HG02885 (cell line): ENCODE measurements at regions not wholly inside any gene's neighbourhood (a gene's known extent, or its start where the extent isn't known, plus 50 kb on each side); places are given as distances from the start of the nearest gene placed in this dataset.

Experiments used
- ATAC-seq: cut with Tn5 transposase; IDR thresholded peaks from one replicate; pipeline ENCODE4 v1.9.1; 2021; ENCODE audit warnings: mild to moderate bottlenecking; ENCODE audit not compliant: unreplicated experiment, poor library complexity

DNA sequence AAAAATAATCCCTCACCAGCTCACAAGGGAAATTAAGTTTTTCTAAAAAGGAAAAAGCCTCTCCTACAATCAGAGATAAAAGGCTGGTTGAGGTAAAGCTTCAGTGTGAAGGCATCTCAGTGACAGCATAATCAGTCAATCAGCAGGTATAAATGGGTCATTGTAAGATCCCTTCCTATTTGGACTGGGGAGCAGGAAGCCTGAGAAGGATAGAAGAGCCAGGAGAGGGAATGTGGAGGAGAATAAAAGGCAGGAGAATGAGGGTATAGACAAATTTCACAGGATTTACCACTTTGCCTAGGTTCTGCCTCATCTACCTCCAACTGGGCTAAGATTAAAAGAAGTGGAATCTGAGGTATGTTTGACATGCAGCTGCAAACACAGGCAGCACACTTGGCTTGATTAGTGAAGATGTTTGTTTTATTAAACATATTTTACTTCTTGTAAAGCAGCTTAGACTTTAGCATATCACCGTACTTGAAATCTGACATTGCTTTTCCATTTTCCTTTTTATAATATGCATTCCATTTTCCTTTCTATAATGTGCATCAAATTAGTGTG is 479.1 kb upstream of the USP15 start:
- ATAC-seq: no peak

DNA sequence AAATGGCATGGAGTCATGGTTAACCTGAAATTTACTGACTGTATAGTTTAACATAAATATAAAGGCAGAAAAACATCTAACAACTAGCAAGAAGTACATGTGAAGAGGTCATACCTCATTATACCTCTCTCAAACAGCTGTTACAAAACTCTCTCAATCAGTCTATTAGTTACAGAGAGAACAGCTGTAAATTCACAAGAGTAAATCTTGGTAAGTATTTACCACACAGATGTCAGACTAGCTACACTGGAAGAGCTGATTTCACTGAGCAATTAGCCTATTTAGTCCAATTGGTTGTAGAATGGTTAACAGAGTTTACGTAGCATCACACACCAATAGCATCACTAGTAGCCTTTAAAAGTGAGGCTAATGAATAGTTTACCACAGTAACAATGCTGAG is 463.4 kb upstream of the USP15 start:
- ATAC-seq: no peak

DNA sequence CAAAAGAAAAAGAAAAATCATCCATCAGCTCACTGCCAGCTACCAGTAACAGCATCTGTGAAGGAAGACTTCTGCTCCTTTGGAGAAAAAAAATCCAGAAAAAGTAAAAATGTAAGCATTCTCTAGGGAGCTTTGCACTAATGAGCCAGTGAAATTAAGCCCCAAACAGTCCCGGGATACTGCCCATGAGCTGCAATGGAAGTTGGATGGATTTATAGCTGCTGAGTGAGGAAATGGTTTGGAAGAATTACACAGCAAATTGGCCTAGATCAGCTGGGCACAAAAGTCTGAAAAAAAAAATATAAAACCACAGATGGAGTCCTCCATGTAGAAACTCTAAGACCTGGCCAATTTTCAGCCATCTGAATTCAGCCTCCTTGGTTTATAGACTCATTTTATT is 462.9 kb upstream of the USP15 start:
- ATAC-seq: no peak

- no peak for ATAC-seq
These were observed 461.4 kb upstream of the USP15 start for GRCh38 chr12:61798778-61799177.

DNA sequence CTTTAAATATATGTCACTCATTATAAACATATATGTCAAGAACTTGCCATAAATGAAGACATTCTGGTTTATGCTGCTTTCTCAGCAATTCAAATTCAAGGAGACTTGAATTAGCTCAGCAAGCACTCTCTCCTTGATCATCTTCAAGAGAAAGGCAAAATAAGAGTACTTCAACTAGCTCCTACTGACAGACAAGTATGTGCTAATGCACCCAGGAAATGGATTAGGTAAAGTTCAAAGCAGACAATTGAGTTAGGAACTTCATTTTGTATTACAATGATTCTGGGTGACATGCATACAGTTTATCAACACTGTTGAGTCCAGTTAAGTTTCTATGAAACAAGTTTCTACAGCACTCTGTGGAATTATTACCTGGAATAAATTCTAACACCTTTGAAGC is 455.9 kb upstream of the USP15 start:
- no peak for ATAC-seq

DNA sequence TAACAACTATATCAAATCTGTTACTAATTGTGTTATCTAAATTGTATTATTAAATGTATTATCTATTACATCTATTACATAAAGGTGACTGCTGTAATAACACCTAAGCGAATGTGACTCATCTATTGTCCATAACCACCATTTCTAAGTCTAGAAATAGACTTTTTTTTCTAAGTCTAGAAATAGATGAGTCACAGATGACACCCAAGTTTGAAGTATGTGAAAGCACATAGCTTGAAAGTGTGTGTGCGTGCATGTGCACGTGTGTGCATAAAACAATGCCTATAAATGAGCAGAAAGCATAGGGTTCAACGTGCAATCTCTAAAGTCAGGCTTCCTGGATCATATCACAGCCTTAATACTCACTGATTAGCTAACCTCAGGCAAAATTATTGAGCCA is 451.3 kb upstream of the USP15 start:
- ATAC-seq: no peak

- ATAC-seq: no peak
These were observed 449.7 kb upstream of the USP15 start for GRCh38 chr12:61810486-61810885.

DNA sequence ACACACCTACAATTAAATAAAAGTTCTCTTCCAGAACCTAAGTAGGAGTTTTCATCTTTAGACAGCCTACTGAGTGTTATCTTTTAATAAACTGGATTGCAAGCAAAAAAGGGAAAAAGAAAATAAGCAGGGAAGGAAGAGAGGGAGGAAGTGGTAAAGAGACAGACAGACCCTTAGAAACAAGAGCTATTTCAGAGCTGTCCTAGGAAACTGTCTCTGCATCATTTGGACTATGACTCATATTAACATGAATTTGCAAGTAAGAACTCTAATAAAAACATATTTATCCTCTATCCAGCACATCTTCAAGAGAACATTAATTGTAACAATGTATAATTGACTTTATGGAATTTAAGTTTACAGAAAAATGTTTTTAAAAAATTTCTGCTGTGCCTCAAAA is 438.8 kb upstream of the USP15 start:
- ATAC-seq: no peak

GRCh38 chr12:61823102-61823501 is 437.1 kb upstream of the USP15 start:
- ATAC-seq: no peak

DNA sequence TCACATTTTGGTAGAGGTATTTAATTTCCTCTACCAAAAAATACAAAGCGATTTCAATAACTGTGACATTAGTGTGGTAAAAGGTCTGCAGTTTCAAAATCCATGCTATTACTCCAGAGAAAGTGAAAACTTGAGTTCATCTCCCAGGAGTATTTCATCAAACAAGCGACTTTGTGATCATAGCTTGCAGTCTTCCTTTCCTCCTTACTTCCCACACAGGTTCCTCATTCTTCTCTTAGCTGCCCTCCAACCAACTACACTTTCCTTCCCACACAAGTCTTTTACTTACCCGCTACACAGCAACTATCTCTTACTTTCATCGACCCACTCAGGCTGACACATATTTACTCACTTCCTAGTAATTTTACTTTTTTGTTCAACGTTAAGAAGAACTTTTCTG is 413.4 kb upstream of the USP15 start:
- ATAC-seq: no peak

DNA sequence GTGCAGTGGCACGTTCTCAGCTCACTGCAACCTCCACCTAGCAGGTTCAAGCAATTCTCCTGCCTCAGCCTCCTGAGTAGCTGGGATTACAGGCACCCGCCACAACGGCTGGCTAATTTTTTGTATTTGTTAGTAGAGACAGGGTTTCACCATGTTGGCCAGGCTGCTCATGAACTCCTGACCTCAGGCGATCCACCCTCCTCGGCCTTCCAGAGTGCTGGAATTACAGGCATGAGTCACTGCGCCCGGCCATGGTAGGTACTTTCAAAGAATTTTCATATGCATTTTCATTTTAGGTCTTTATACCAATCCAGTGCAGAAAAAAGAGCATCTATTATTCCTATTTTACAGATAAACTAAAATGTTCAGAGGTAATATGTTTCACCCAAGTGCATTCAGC is 411.3 kb upstream of the USP15 start:
- no peak for ATAC-seq

GRCh38 chr12:61853945-61854344 is 406.3 kb upstream of the USP15 start:
- ATAC-seq: no peak

GRCh38 chr12:61854902-61855301 is 405.3 kb upstream of the USP15 start:
- no peak for ATAC-seq

GRCh38 chr12:61857968-61858367 is 402.2 kb upstream of the USP15 start:
- ATAC-seq: no peak

DNA sequence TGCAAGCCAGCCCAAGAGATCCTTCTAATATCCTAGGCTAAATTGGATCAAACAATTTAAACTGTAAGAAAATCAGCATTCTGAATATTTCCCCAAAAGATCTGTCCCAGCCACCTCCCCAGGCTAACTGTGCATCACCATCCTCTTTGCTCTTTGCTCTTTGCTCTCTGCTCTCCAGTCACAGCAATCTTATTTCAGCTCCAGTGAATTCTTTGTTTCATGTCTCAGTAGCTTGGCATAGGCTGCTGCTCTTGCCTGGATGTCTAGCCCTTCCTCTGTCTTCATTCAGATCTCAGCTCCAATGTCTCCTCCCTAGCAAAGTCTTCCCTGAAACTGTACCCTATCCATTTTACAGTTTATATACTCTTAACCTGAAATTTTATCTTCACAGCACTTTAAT is 399.8 kb upstream of the USP15 start:
- no peak for ATAC-seq

DNA sequence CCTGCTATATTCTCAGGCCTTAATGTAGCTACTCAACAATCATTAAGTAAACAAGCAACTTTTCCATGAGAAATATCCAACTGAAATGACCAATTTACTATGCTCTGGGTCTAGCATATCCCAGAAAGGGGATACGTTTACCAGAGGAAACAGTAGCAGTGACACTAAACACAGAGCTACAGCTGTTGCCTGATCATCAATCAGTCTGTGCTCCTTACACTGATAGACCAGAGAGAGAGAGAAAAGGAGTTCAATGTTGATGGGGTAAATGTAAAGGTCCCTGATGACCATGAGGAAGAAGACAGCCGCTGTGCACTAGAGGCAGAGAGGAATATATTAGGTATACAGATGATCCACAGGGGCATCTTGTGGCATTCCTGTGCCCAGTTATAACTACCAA is 397.2 kb upstream of the USP15 start:
- ATAC-seq: no peak

DNA sequence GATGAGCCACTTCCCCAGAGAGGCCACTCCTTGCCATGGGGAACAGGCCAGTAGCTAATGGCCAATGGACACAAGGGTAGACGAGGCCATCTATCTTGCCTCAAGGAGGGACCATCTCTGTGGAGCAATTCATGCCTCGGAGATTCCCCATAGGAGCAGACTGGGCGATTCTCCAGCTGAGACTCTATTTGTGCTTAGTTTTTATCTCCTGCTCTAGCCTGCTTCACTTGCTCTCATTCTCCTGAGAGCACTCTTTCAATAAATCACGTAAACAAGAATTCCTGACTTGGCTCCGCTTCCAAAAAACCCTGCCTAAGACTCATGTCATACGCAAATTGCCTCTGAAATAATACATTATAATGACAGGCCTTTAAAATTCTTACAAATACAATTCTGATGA is 396.4 kb upstream of the USP15 start:
- no peak for ATAC-seq

GRCh38 chr12:61869796-61870195 is 390.4 kb upstream of the USP15 start:
- no peak for ATAC-seq

GRCh38 chr12:61870658-61871484 is 389.3 kb upstream of the USP15 start:
- no peak for ATAC-seq

GRCh38 chr12:61871485-61871810 is 388.8 kb upstream of the USP15 start:
- no peak for ATAC-seq

DNA sequence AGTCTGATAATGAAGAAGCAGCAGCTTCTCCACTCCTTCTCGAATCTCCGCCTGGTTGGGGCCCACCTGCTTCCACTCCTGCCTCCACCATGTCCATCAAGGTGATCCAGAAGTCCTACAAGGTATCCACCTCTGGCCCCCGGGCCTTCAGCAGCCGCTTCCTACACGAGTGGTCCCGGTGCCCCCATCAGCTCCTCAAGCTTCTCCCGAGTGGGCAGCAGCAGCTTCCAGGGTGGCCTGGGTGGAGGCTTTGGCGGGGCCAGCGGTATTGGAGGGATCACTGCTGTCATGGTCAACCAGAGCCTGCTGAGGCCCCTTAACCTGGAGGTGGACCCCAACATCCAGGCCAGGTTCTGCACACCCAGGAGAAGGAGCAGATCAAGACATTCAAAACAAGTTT is 381.0 kb upstream of the USP15 start:
- no peak for ATAC-seq

DNA sequence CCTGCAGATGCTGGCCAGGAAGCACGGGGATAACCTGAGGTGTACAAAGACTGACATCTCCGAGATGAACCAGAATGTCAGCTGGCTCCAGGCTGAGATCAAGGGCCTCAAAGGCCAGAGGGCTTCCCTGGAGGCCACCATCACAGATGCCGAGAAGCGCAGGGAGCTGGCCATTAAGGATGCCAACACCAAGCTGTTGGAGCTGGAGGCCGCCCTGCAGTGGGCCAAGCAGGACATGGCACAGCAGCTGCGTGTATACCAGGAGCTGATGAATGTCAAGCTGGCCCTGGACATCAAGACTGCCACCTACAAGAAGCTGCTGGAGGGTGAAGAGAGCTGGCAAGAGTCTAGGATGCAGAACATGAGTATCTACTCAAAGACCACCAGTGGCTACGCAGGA is 380.0 kb upstream of the USP15 start:
- ATAC-seq: no peak
